ENCODE measurements at regions not wholly inside any gene's neighbourhood (a gene's known extent, or its start where the extent isn't known, plus 50 kb on each side); places are given as distances from the start of the nearest gene placed in this dataset.

GRCh38 chr3:8239718-8240695 lies 261.6 kb upstream of the LMCD1 start:
- H3K27me3 ChIP-seq (ENCODE audit: control insufficient read depth in 4 of 4, insufficient read depth in 4 of 4, low read length in 3 of 4): no peaks in the 10 kb centered on the region
- no peak overlapping the region for H3K9ac ChIP-seq (ENCODE audit: low read depth in 1 of 2, low read length in 2 of 2)
- peaks cover 0 to 18% (median 8%) of the 10 kb centered on the region in 4 donors for H3K4me1 ChIP-seq (ENCODE audit: control insufficient read depth in 4 of 4, insufficient read depth in 4 of 4, low read length in 3 of 4)
- DNase-seq (ENCODE audit: low spot score): no peak
- no peaks in the 10 kb centered on the region for H3K36me3 ChIP-seq (ENCODE audit: control insufficient read depth in 4 of 4, insufficient read depth in 3 of 4, low read depth in 1 of 4, low read length in 3 of 4)
- H3K27ac ChIP-seq (ENCODE audit: low read depth in 1 of 2, low read length in 2 of 2): no peak overlapping the region
- TF ChIP-seq RXRA (IDR thresholded peaks at IDR 0.05): no peak
- TF ChIP-seq YY1 (IDR thresholded peaks at IDR 0.05): no peak
- TF ChIP-seq RAD21 (IDR thresholded peaks at IDR 0.05): peak; percentile 60 to 75
- TF ChIP-seq CTCF (IDR thresholded peaks at IDR 0.05; ENCODE audit: low read depth, low read length, missing input control): peak; percentile 75
- 86% methylated on average over 4 of the region's 4 CpGs for WGBS
- no peak overlapping the region for H3K4me3 ChIP-seq (ENCODE audit: low read depth in 1 of 3, low read length in 3 of 3)
- no peaks in the 10 kb centered on the region for H3K9me3 ChIP-seq (ENCODE audit: control insufficient read depth in 4 of 4, low read length in 3 of 4)

- H3K4me3 ChIP-seq (ENCODE audit: low read depth in 1 of 3, low read length in 3 of 3): no peak overlapping the region
- H3K27ac ChIP-seq (ENCODE audit: low read depth in 1 of 2, low read length in 2 of 2): no peak overlapping the region
- H3K27me3 ChIP-seq (ENCODE audit: control insufficient read depth in 4 of 4, insufficient read depth in 4 of 4, low read length in 3 of 4): no peaks in the 10 kb centered on the region
- peaks cover 0 to 2% (median 0%) of the 10 kb centered on the region in 4 donors for H3K9me3 ChIP-seq (ENCODE audit: control insufficient read depth in 4 of 4, low read length in 3 of 4)
- no peaks in the 10 kb centered on the region for H3K36me3 ChIP-seq (ENCODE audit: control insufficient read depth in 4 of 4, insufficient read depth in 3 of 4, low read depth in 1 of 4, low read length in 3 of 4)
- WGBS: 58% methylated on average over 2 of the region's 2 CpGs
- TF ChIP-seq REST (IDR thresholded peaks at IDR 0.05): no peak
- no peak for TF ChIP-seq GABPA (IDR thresholded peaks at IDR 0.05 in 1 of 2, conservative IDR thresholded peaks at IDR 0.05 in 1 of 2)
- TF ChIP-seq HNF4G (IDR thresholded peaks at IDR 0.05): no peak
- no peak for TF ChIP-seq FOXA2 (IDR thresholded peaks at IDR 0.05)
- no peak for DNase-seq (ENCODE audit: low spot score)
- H3K4me1 ChIP-seq (ENCODE audit: control insufficient read depth in 4 of 4, insufficient read depth in 4 of 4, low read length in 3 of 4): peaks cover 0 to 3% (median 0%) of the 10 kb centered on the region in 4 donors
- no peak overlapping the region for H3K9ac ChIP-seq (ENCODE audit: low read depth in 1 of 2, low read length in 2 of 2)
Observed at GRCh38 chr3:8246070-8246469, 255.6 kb upstream of the LMCD1 start.

GRCh38 chr3:8253201-8253600 lies 248.4 kb upstream of the LMCD1 start:
- no peak for DNase-seq (ENCODE audit: low spot score)
- no peaks in the 10 kb centered on the region for H3K4me1 ChIP-seq (ENCODE audit: control insufficient read depth in 4 of 4, insufficient read depth in 4 of 4, low read length in 3 of 4)
- H3K27ac ChIP-seq (ENCODE audit: low read depth in 1 of 2, low read length in 2 of 2): no peak overlapping the region
- H3K9ac ChIP-seq (ENCODE audit: low read depth in 1 of 2, low read length in 2 of 2): no peak overlapping the region
- H3K4me3 ChIP-seq (ENCODE audit: low read depth in 1 of 3, low read length in 3 of 3): no peak overlapping the region
- H3K27me3 ChIP-seq (ENCODE audit: control insufficient read depth in 4 of 4, insufficient read depth in 4 of 4, low read length in 3 of 4): no peaks in the 10 kb centered on the region
- peaks cover 0 to 6% (median 3%) of the 10 kb centered on the region in 4 donors for H3K9me3 ChIP-seq (ENCODE audit: control insufficient read depth in 4 of 4, low read length in 3 of 4)
- 89% methylated on average over 1 of the region's 1 CpG for WGBS
- H3K36me3 ChIP-seq (ENCODE audit: control insufficient read depth in 4 of 4, insufficient read depth in 3 of 4, low read depth in 1 of 4, low read length in 3 of 4): no peaks in the 10 kb centered on the region
- TF ChIP-seq RXRA (IDR thresholded peaks at IDR 0.05): no peak
- TF ChIP-seq FOXA2 (IDR thresholded peaks at IDR 0.05): no peak
- TF ChIP-seq JUND (IDR thresholded peaks at IDR 0.05): no peak
- no peak for TF ChIP-seq HNF4G (IDR thresholded peaks at IDR 0.05)
- no peak for TF ChIP-seq YY1 (IDR thresholded peaks at IDR 0.05)
- no peak for TF ChIP-seq ATF3 (IDR thresholded peaks at IDR 0.05)
- TF ChIP-seq NR2F2 (IDR thresholded peaks at IDR 0.05): no peak
- TF ChIP-seq EGR1 (IDR thresholded peaks at IDR 0.05; ENCODE audit: low read depth in 2 of 2): no peak
- TF ChIP-seq HNF4A (conservative IDR thresholded peaks at IDR 0.05): no peak
- TF ChIP-seq REST (IDR thresholded peaks at IDR 0.05): no peak
- no peak for TF ChIP-seq CTCF (IDR thresholded peaks at IDR 0.05; ENCODE audit: low read depth, low read length, missing input control)
- no peak for TF ChIP-seq GABPA (IDR thresholded peaks at IDR 0.05 in 1 of 2, conservative IDR thresholded peaks at IDR 0.05 in 1 of 2)
